ENCODE measurements at regions not wholly inside any gene's neighbourhood (a gene's known extent, or its start where the extent isn't known, plus 50 kb on each side); places are given as distances from the start of the nearest gene placed in this dataset.

DNA sequence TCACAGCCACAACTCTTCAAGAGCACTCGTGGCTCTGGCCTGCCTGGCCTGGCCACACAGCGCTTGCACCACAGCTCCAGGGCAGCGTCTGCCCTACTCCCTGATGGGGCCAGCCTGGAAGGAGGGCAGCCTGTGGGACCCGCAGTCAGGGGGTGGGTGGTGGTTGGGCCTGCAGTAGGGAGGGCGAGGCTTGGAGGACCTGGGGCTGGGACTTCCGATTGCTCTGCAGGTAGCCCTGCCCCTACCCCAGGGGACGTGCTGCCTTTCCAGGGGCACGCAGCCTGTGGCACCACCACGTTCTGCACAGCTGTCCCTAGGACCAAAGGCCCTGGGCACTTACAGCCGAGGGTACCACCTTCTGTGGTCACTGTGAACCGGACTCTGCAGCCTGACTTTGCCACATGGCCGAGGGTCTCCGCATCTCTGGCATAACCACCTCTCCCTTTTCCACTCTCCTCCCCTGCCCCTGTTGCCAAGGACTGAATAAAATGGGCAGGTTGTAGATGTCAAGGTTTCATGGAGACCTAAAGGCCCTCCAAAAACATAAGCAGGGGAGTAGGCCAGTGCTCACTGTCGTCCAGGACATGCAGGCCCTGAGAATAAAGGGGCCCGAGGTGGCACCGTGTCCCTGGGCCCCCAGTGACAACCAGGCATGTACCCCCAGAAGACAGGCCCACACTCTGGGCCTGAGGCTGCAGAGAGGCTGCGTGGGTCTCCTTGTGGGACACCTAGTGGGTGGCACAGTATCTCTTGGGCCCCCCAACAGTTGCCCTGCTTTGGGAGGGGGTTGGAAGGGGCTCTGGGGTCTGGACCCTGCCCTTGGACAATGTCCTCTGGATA lies 87.3 kb downstream of the INHBB start (continued):
- TF ChIP-seq CHD7 (IDR thresholded peaks at IDR 0.05; ENCODE audit: insufficient replicate concordance, low read length) (no peak), BCL11A (IDR thresholded peaks at IDR 0.05; ENCODE audit: low read depth in 2 of 2, low read length in 2 of 2) (no peak), PHF8 (conservative IDR thresholded peaks at IDR 0.05; ENCODE audit: low read depth, low read length) (no peak), SRF (IDR thresholded peaks at IDR 0.05; ENCODE audit: low read depth, low read length) (no peak), JUND (IDR thresholded peaks at IDR 0.05; ENCODE audit: low read length) (no peak), KDM1A (IDR thresholded peaks at IDR 0.05; ENCODE audit: borderline replicate concordance, low read length) (no peak), RFX5 (IDR thresholded peaks at IDR 0.05; ENCODE audit: borderline replicate concordance, low read depth, low read length) (no peak), POLR2AphosphoS5 (IDR thresholded peaks at IDR 0.05; ENCODE audit: low read depth, low read length) (no peak), SIRT6 (IDR thresholded peaks at IDR 0.05; ENCODE audit: low read length) (no peak), HDAC6 (IDR thresholded peaks at IDR 0.05; ENCODE audit: low read depth, low read length) (no peak), EZH2 (IDR thresholded peaks at IDR 0.05; ENCODE audit: low read depth, low read length, severe bottlenecking) (no peak)
